Gastrocnemius medialis (tissue), 4 donors: ENCODE measurements at regions not wholly inside any gene's neighbourhood (a gene's known extent, or its start where the extent isn't known, plus 50 kb on each side); places are given as distances from the start of the nearest gene placed in this dataset.

ENCODE experiments used
- ATAC-seq, 2 donors: fragments of 150-250 bp; one replicate each; pipeline ENCODE4 v1.9.1; 2016
- DNase-seq, 2 donors: peaks; one replicate each; pipeline ENCODE4 v3.0.0-alpha.2; 2019
- H3K27ac ChIP-seq, 4 donors: fragments of 200-600 bp; sonication (generic); 1 replicate in 1 of 4; 2 replicates in 3 of 4; pipeline ENCODE4 v1.5.1; 2016 to 2018; ENCODE audit warnings: mild to moderate bottlenecking in 2 of 4, moderate library complexity in 1 of 4
- H3K27me3 ChIP-seq, 3 donors: fragments of 200-600 bp; sonication (generic) in 2 of 3; 1 replicate in 1 of 3; 2 replicates in 2 of 3; pipeline versions ENCODE4 v1.5.1 to v1.6.0; 2016 to 2019; ENCODE audit warnings: mild to moderate bottlenecking in 1 of 3, moderate library complexity in 1 of 3
- H3K36me3 ChIP-seq, 2 donors: fragments of 200-600 bp; sonication (generic) in 1 of 2; one replicate each; pipeline ENCODE4 v1.5.1; 2017 to 2018
- H3K4me1 ChIP-seq, 2 donors: fragments of 200-600 bp; sonication (generic) in 1 of 2; one replicate each; pipeline ENCODE4 v1.5.1; 2016 to 2017; ENCODE audit warnings: mild to moderate bottlenecking in 2 of 2
- H3K4me3 ChIP-seq, 4 donors: fragments of 200-600 bp; sonication (generic) in 3 of 4; 1 replicate in 1 of 4; 2 replicates in 3 of 4; pipeline ENCODE4 v1.5.1; 2016 to 2019; ENCODE audit warnings: mild to moderate bottlenecking in 2 of 4
- H3K9me3 ChIP-seq, 3 donors: fragments of 200-600 bp; sonication (generic) in 2 of 3; 1 replicate in 1 of 3; 2 replicates in 2 of 3; pipeline ENCODE4 v1.5.1; 2016 to 2019
- CTCF ChIP-seq, 5 experiments: fragments of 450-650 bp in 3 of 5; fragments of 200-600 bp in 2 of 5; sonication (generic) in 2 of 5; IDR thresholded peaks in 4 of 5; conservative IDR thresholded peaks in 1 of 5; 1 replicate in 4 of 5; 2 replicates in 1 of 5; pipeline ENCODE4 v1.5.1; 2016 to 2019; ENCODE audit warnings: antibody characterized with exemption in 5 of 5, mild to moderate bottlenecking in 3 of 5, moderate library complexity in 3 of 5
- POLR2A ChIP-seq, 2 donors: fragments of 450-650 bp; IDR thresholded peaks; one replicate each; pipeline ENCODE4 v1.6.1; 2017; ENCODE audit warnings: antibody characterized with exemption in 2 of 2, mild to moderate bottlenecking in 2 of 2, moderate library complexity in 2 of 2
- in situ Hi-C, 4 donors: fragments of 200-750 bp; cut with MboI; loops; one replicate each; pipeline versions ENCODE4 v1.15.0 to v1.8.0; 2017; ENCODE audit warnings: low sequenced_read_pairs in 4 of 4
- intact Hi-C: fragments of 100-400 bp; cut with DNase I; formaldehyde crosslinking; loops from one replicate; pipeline ENCODE4 v1.15.1; 2023; ENCODE audit warnings: low total_unique reads

- ATAC-seq (no peak), DNase-seq (no peak)
- H3K9me3 ChIP-seq: no peaks in the 10 kb centered on the region
- no peaks in the 10 kb centered on the region for H3K27me3 ChIP-seq
- intact Hi-C loops (no loop called here), in situ Hi-C loops (no loop called here)
- H3K4me1 ChIP-seq: no peaks in the 10 kb centered on the region
- no peak overlapping the region for H3K27ac ChIP-seq
- TF ChIP-seq CTCF (IDR thresholded peaks at IDR 0.05 in 4 of 5, conservative IDR thresholded peaks at IDR 0.05 in 1 of 5) (no peak), POLR2A (IDR thresholded peaks at IDR 0.05) (no peak)
- no peaks in the 10 kb centered on the region for H3K36me3 ChIP-seq
- H3K4me3 ChIP-seq: no peak overlapping the region
Measured at GRCh38 chr7:33823913-33824312, 81.4 kb upstream of the BMPER start.

GRCh38 chr7:33824911-33825459 is 80.4 kb upstream of the BMPER start:
- Histone ChIP-seq H3K27me3 (no peaks in the 10 kb centered on the region), H3K9me3 (no peaks in the 10 kb centered on the region), H3K36me3 (no peaks in the 10 kb centered on the region), H3K27ac (no peak overlapping the region), H3K4me3 (no peak overlapping the region), H3K4me1 (no peaks in the 10 kb centered on the region)
- ATAC-seq (peak in 1 of 2 donors; percentile 39), DNase-seq (no peak)
- intact Hi-C loops (no loop called here), in situ Hi-C loops (no loop called here)
- TF ChIP-seq CTCF (IDR thresholded peaks at IDR 0.05 in 4 of 5, conservative IDR thresholded peaks at IDR 0.05 in 1 of 5) (no peak), POLR2A (IDR thresholded peaks at IDR 0.05) (no peak)

- H3K4me1 ChIP-seq: peaks cover 0 to under 1% of the 10 kb centered on the region in 2 donors
- H3K9me3 ChIP-seq: no peaks in the 10 kb centered on the region
- TF ChIP-seq CTCF (IDR thresholded peaks at IDR 0.05 in 4 of 5, conservative IDR thresholded peaks at IDR 0.05 in 1 of 5): no peak
- TF ChIP-seq POLR2A (IDR thresholded peaks at IDR 0.05): no peak
- no peaks in the 10 kb centered on the region for H3K27me3 ChIP-seq
- intact Hi-C loops: no loop called here
- no peak overlapping the region for H3K27ac ChIP-seq
- in situ Hi-C loops: no loop called here
- no peaks in the 10 kb centered on the region for H3K36me3 ChIP-seq
- no peak overlapping the region for H3K4me3 ChIP-seq
- DNase-seq (no peak), ATAC-seq (no peak)
Measured at GRCh38 chr7:33825644-33826043, 79.7 kb upstream of the BMPER start.

- ATAC-seq: no peak
- intact Hi-C loops: no loop called here
- in situ Hi-C loops: no loop called here
Measured at GRCh38 chr7:33829536-33829935, 75.8 kb upstream of the BMPER start.

More at GRCh38 chr7:33829536-33829935, 75.8 kb upstream of the BMPER start:
- H3K36me3 ChIP-seq: no peaks in the 10 kb centered on the region
- no peak for DNase-seq
- H3K4me1 ChIP-seq: peaks cover 21 to 22% of the 10 kb centered on the region in 2 donors
- TF ChIP-seq CTCF (IDR thresholded peaks at IDR 0.05 in 4 of 5, conservative IDR thresholded peaks at IDR 0.05 in 1 of 5) (no peak), POLR2A (IDR thresholded peaks at IDR 0.05) (no peak)
- H3K9me3 ChIP-seq: no peaks in the 10 kb centered on the region
- no peak overlapping the region for H3K4me3 ChIP-seq
- H3K27me3 ChIP-seq: no peaks in the 10 kb centered on the region
- no peak overlapping the region for H3K27ac ChIP-seq
